WTC11 (cell line): ENCODE measurements at regions not wholly inside any gene's neighbourhood (a gene's known extent, or its start where the extent isn't known, plus 50 kb on each side); places are given as distances from the start of the nearest gene placed in this dataset.

Source experiments
- ATF6 ChIP-seq: sonication (generic); formaldehyde crosslinking; IDR thresholded peaks from 2 replicates; pipeline ENCODE4 v1.8.1; 2023; ENCODE audit warnings: mild to moderate bottlenecking, missing genetic modification reagents
- FOXJ3 ChIP-seq: sonication (generic); formaldehyde crosslinking; IDR thresholded peaks from 2 replicates; pipeline ENCODE4 v1.9.0; 2021; ENCODE audit warnings: missing genetic modification reagents, mild to moderate bottlenecking, borderline replicate concordance
- FOXP1 ChIP-seq: sonication (generic); formaldehyde crosslinking; IDR thresholded peaks from 2 replicates; pipeline ENCODE4 v1.8.0; 2022; ENCODE audit warnings: missing genetic modification reagents, mild to moderate bottlenecking, moderate library complexity, borderline replicate concordance
- GABPB1 ChIP-seq: sonication (generic); formaldehyde crosslinking; IDR thresholded peaks from 2 replicates; pipeline ENCODE4 v1.8.1; 2023; ENCODE audit warnings: mild to moderate bottlenecking, missing genetic modification reagents
- JUN ChIP-seq: sonication (generic); formaldehyde crosslinking; IDR thresholded peaks from 2 replicates; pipeline ENCODE4 v1.8.0; 2023; ENCODE audit warnings: mild to moderate bottlenecking, missing genetic modification reagents
- TF ChIP-seq, protein P1 (sequence below): sonication (generic); formaldehyde crosslinking; IDR thresholded peaks from 2 replicates; pipeline ENCODE4 v1.8.0; 2022; ENCODE audit warnings: mild to moderate bottlenecking, missing genetic modification reagents
- TF ChIP-seq, protein P2 (sequence below): fragments of 200-600 bp; IDR thresholded peaks from 2 replicates; pipeline ENCODE4 v1.8.0; 2022; ENCODE audit warnings: antibody characterized with exemption
- TF ChIP-seq, protein P3 (sequence below): fragments of 250-450 bp; sonication (Bioruptor Pico); IDR thresholded peaks from 2 replicates; pipeline ENCODE4 v2.1.2; 2022; ENCODE audit warnings: mild to moderate bottlenecking, moderate library complexity
- TF ChIP-seq, protein P4 (sequence below): sonication (generic); formaldehyde crosslinking; IDR thresholded peaks from 2 replicates; pipeline ENCODE4 v1.8.0; 2022; ENCODE audit warnings: mild to moderate bottlenecking, missing genetic modification reagents

- TF ChIP-seq, protein P1, sequence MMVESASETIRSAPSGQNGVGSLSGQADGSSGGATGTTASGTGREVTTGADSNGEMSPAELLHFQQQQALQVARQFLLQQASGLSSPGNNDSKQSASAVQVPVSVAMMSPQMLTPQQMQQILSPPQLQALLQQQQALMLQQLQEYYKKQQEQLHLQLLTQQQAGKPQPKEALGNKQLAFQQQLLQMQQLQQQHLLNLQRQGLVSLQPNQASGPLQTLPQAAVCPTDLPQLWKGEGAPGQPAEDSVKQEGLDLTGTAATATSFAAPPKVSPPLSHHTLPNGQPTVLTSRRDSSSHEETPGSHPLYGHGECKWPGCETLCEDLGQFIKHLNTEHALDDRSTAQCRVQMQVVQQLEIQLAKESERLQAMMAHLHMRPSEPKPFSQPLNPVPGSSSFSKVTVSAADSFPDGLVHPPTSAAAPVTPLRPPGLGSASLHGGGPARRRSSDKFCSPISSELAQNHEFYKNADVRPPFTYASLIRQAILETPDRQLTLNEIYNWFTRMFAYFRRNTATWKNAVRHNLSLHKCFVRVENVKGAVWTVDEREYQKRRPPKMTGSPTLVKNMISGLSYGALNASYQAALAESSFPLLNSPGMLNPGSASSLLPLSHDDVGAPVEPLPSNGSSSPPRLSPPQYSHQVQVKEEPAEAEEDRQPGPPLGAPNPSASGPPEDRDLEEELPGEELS, result no peak
- TF ChIP-seq, protein P2, sequence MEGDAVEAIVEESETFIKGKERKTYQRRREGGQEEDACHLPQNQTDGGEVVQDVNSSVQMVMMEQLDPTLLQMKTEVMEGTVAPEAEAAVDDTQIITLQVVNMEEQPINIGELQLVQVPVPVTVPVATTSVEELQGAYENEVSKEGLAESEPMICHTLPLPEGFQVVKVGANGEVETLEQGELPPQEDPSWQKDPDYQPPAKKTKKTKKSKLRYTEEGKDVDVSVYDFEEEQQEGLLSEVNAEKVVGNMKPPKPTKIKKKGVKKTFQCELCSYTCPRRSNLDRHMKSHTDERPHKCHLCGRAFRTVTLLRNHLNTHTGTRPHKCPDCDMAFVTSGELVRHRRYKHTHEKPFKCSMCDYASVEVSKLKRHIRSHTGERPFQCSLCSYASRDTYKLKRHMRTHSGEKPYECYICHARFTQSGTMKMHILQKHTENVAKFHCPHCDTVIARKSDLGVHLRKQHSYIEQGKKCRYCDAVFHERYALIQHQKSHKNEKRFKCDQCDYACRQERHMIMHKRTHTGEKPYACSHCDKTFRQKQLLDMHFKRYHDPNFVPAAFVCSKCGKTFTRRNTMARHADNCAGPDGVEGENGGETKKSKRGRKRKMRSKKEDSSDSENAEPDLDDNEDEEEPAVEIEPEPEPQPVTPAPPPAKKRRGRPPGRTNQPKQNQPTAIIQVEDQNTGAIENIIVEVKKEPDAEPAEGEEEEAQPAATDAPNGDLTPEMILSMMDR, result no peak
- TF ChIP-seq, protein P3, sequence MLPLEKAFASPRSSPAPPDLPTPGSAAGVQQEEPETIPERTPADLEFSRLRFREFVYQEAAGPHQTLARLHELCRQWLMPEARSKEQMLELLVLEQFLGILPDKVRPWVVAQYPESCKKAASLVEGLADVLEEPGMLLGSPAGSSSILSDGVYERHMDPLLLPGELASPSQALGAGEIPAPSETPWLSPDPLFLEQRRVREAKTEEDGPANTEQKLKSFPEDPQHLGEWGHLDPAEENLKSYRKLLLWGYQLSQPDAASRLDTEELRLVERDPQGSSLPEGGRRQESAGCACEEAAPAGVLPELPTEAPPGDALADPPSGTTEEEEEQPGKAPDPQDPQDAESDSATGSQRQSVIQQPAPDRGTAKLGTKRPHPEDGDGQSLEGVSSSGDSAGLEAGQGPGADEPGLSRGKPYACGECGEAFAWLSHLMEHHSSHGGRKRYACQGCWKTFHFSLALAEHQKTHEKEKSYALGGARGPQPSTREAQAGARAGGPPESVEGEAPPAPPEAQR, result no peak
- TF ChIP-seq, protein P4, sequence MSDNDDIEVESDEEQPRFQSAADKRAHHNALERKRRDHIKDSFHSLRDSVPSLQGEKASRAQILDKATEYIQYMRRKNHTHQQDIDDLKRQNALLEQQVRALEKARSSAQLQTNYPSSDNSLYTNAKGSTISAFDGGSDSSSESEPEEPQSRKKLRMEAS, result no peak
- no peak for TF ChIP-seq JUN (CRISPR knock-in tag)
- no peak for TF ChIP-seq FOXP1 (CRISPR knock-in tag)
- no peak for TF ChIP-seq GABPB1 (CRISPR knock-in tag)
- TF ChIP-seq FOXJ3 (CRISPR knock-in tag), result no peak
- TF ChIP-seq ATF6 (CRISPR knock-in tag), result no peak
Observed at GRCh38 chr2:164073101-164074074, 337.6 kb upstream of the FIGN start.
